HT-29 (cell line): ENCODE measurements at regions not wholly inside any gene's neighbourhood (a gene's known extent, or its start where the extent isn't known, plus 50 kb on each side); places are given as distances from the start of the nearest gene placed in this dataset.

Experiments used
- DNase-seq: peaks from one replicate; pipeline ENCODE4 v3.0.0-alpha.2; 2015; ENCODE audit warnings: low spot score

DNA sequence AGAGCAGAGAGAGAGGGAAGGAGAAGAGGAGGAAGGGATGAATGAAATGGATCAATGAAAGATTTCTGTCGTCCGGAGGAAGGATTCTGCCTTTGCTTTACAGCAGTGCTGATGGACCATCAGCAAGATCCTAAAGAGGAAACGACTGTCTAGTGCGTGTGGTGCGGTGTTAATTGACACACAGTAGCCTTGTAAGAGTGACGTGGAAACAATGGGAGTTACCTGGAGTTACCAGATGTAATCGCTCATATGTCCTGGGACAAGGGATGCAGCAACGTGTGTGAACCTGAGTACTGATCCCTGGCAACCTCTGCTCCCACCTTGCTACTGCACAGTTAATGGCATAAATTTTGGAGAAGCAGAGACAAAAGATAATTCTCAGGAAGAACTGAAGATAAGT is 62.6 kb upstream of the TPRG1 start:
- DNase-seq = no peak

DNA sequence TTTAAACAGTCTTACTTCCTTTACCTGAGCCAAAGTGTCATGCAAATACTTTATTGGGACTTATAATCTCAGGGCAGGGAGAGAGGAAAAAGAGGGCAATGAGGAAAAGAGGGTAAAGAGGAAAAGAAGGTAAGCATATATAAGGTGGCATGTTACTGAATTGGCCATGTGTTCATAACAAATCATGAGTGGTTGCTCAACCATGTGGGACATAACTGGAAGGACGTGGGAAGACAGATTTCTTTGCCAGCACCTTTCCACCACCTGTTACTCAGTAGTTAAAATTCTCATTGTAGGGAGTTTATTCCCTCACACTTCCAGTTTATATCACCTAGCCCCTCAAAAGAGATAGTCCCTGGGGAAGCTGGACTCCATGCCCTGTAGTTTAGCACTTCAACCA is 54.7 kb upstream of the TPRG1 start:
- DNase-seq = no peak

DNA sequence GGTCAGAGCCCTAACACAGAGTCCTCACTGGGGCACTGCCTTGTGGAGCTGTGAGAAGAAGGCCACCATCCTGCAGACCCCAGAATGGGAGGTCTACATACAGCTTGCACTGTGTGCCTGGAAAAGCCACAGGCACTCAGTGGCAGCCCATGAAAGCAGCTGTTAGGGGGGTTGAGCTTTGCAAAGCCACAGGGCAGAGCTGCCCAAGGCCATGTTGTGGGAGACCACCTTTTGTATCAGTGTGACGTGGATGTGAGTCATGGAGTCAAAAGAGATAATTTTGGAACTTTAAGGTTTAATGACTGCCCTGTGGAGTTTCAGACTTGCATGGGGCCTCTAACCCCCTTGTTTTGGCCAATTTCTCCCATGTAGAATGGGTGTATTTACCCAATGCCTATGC is 52.9 kb upstream of the TPRG1 start:
- DNase-seq = no peak

GRCh38 chr3:189119950-189120349 is 51.8 kb upstream of the TPRG1 start:
- no peak for DNase-seq

GRCh38 chr3:189121092-189121491 is 50.7 kb upstream of the TPRG1 start:
- no peak for DNase-seq
